HCT116 (cell line): ENCODE measurements at regions not wholly inside any gene's neighbourhood (a gene's known extent, or its start where the extent isn't known, plus 50 kb on each side); places are given as distances from the start of the nearest gene placed in this dataset.

ENCODE experiments used
- ATAC-seq: fragments of 200-7000 bp; cut with Tn5 transposase; 2 replicates; pipeline ENCODE4 v1.9.1; 2020; ENCODE audit warnings: mild to moderate bottlenecking, moderate library complexity
- BruUV-seq: library from RNA; stranded (reverse); fragments of 400-500 nt; replicated peaks from 2 replicates; lab custom pipeline; 2021; lab: Mats Ljungman, UMichigan
- CTCF ChIA-PET: fragments of 300-600 bp; sonication (Branson Sonifier 250); formaldehyde crosslinking; loops from one replicate; lab custom pipeline; 2021; ENCODE audit warnings: antibody characterized with exemption; lab: Charles Lee
- POLR2A ChIA-PET: fragments of 300-600, 350-600 bp; sonication (Branson Sonifier 250); formaldehyde crosslinking; loops from one replicate; lab custom pipeline; 2021; ENCODE audit warnings: antibody characterized with exemption; lab: Charles Lee
- RAD21 ChIA-PET, 2 experiments: fragments of 300-600 bp; sonication (Branson Sonifier 250); formaldehyde crosslinking; loops; one replicate each; lab custom pipeline; 2023; ENCODE audit warnings: low total read pairs in 2 of 2; ENCODE audit not compliant: uncharacterized antibody in 2 of 2, unreplicated experiment in 2 of 2, low non-redundant PET in 1 of 2; lab: Charles Lee
- DNase-seq: peaks from one replicate; pipeline ENCODE4 v3.0.0-alpha.2; 2010; ENCODE audit warnings: low read depth, low spot score
- H2AFZ ChIP-seq: fragments of 200-600 bp; shearing (Covaris generic), sonication (generic); 2 replicates; pipeline ENCODE4 v1.6.1; 2017; ENCODE audit warnings: low read depth, mixed run types, mixed read lengths, antibody characterized with exemption, low read length; ENCODE audit not compliant: poor library complexity, severe bottlenecking
- H3K27ac ChIP-seq: 2 replicates; pipeline ENCODE4 v1.5.1; 2012; ENCODE audit warnings: low read depth, low read length
- H3K27me3 ChIP-seq: fragments of 200-600 bp; sonication (generic); 2 replicates; pipeline ENCODE4 v1.6.1; 2016; ENCODE audit warnings: mixed run types, low read length, mixed read lengths; ENCODE audit not compliant: insufficient read depth
- H3K36me3 ChIP-seq, 2 experiments: fragments of 200-500 bp in 1 of 2; fragments of 200-600 bp in 1 of 2; sonication (Bioruptor generic) in 1 of 2; sonication (generic) in 1 of 2; 2 replicates each; pipeline versions ENCODE4 v1.5.1 to v1.6.1; 2014 to 2016; ENCODE audit warnings: low read length in 2 of 2, inconsistent platforms in 1 of 2, mixed read lengths in 1 of 2, mixed run types in 1 of 2; ENCODE audit not compliant: insufficient read depth in 2 of 2, control insufficient read depth in 1 of 2
- H3K4me1 ChIP-seq, 2 experiments: fragments of 200-600 bp in 1 of 2; sonication (generic) in 1 of 2; 2 replicates each; pipeline versions ENCODE4 v1.5.1 to v1.6.1; 2012 to 2017; ENCODE audit warnings: low read length in 2 of 2, inconsistent platforms in 1 of 2, mild to moderate bottlenecking in 1 of 2, mixed read lengths in 1 of 2, mixed run types in 1 of 2, moderate library complexity in 1 of 2; ENCODE audit not compliant: insufficient read depth in 2 of 2, control insufficient read depth in 1 of 2
- H3K4me2 ChIP-seq: fragments of 200-600 bp; sonication (generic); 2 replicates; pipeline ENCODE4 v1.6.1; 2017; ENCODE audit warnings: mixed run types, low read length, mixed read lengths
- H3K4me3 ChIP-seq, 2 experiments: fragments of 200-600 bp in 1 of 2; sonication (generic) in 1 of 2; replicated peaks in 1 of 2; 2 replicates each; pipeline ENCODE4 v1.5.1; 2011 to 2016; ENCODE audit warnings: low read length in 2 of 2, control low read depth in 1 of 2, low read depth in 1 of 2, mild to moderate bottlenecking in 1 of 2, mixed read lengths in 1 of 2, mixed run types in 1 of 2
- H3K79me2 ChIP-seq: fragments of 200-600 bp; sonication (generic); 2 replicates; pipeline ENCODE4 v1.6.1; 2017; ENCODE audit warnings: mild to moderate bottlenecking, mixed run types, low read length, moderate library complexity, mixed read lengths; ENCODE audit not compliant: insufficient read depth
- H3K9ac ChIP-seq: fragments of 200-600 bp; sonication (generic); 2 replicates; pipeline ENCODE4 v1.6.1; 2016; ENCODE audit warnings: low read length, mixed read lengths
- H3K9me2 ChIP-seq: fragments of 200-600 bp; sonication (generic), shearing (Covaris generic); 2 replicates; pipeline ENCODE4 v1.6.1; 2017; ENCODE audit warnings: mixed run types, mild to moderate bottlenecking, moderate library complexity; ENCODE audit not compliant: insufficient read depth
- H3K9me3 ChIP-seq, 2 experiments: fragments of 200-500 bp in 1 of 2; fragments of 200-600 bp in 1 of 2; sonication (Bioruptor generic) in 1 of 2; sonication (generic) in 1 of 2; 2 replicates each; pipeline ENCODE4 v1.6.1; 2014 to 2017; ENCODE audit warnings: low read length in 2 of 2, mixed read lengths in 2 of 2, inconsistent platforms in 1 of 2, low read depth in 1 of 2, mild to moderate bottlenecking in 1 of 2, mixed run types in 1 of 2, moderate library complexity in 1 of 2; ENCODE audit not compliant: control insufficient read depth in 1 of 2, insufficient read depth in 1 of 2
- H4K20me1 ChIP-seq: fragments of 200-600 bp; sonication (generic), shearing (Covaris generic); 2 replicates; pipeline ENCODE4 v1.6.1; 2017; ENCODE audit warnings: mixed run types, mild to moderate bottlenecking, moderate library complexity; ENCODE audit not compliant: insufficient read depth
- ATF3 ChIP-seq: IDR thresholded peaks from 2 replicates; pipeline ENCODE4 v1.6.1; 2012
- CBX3 ChIP-seq: IDR thresholded peaks from 2 replicates; pipeline ENCODE4 v1.6.1; 2012; ENCODE audit warnings: low read depth
- EGR1 ChIP-seq: IDR thresholded peaks from 2 replicates; pipeline ENCODE4 v1.6.1; 2012; ENCODE audit warnings: low read depth
- ELF1 ChIP-seq: IDR thresholded peaks from 2 replicates; pipeline ENCODE4 v1.6.1; 2012; ENCODE audit warnings: low read depth, borderline replicate concordance
- EZH2 ChIP-seq: fragments of 200-600 bp; sonication (generic); IDR thresholded peaks from 2 replicates; pipeline ENCODE4 v1.6.1; 2017; ENCODE audit warnings: antibody characterized with exemption, mixed run types
- EZH2phosphoT487 ChIP-seq: fragments of 200-600 bp; IDR thresholded peaks from 2 replicates; pipeline ENCODE4 v1.6.1; 2018; ENCODE audit warnings: antibody characterized with exemption, borderline replicate concordance
- JUND ChIP-seq: IDR thresholded peaks from 2 replicates; pipeline ENCODE4 v1.6.1; 2012
- MAX ChIP-seq: IDR thresholded peaks from 2 replicates; pipeline ENCODE4 v1.6.1; 2012
- POLR2A ChIP-seq: IDR thresholded peaks from 2 replicates; pipeline ENCODE4 v1.7.0; 2011; ENCODE audit warnings: borderline replicate concordance; ENCODE audit not compliant: insufficient read depth, insufficient read length; ENCODE audit errors: extremely low read depth
- POLR2AphosphoS5 ChIP-seq: IDR thresholded peaks from 2 replicates; pipeline ENCODE4 v1.6.1; 2011; ENCODE audit warnings: mild to moderate bottlenecking, low read depth, low read length, moderate library complexity
- RAD21 ChIP-seq: IDR thresholded peaks from 2 replicates; pipeline ENCODE4 v1.6.1; 2012; ENCODE audit warnings: low read depth, mild to moderate bottlenecking
- SIN3A ChIP-seq: IDR thresholded peaks from 2 replicates; pipeline ENCODE4 v1.6.1; 2012; ENCODE audit warnings: low read depth
- SP1 ChIP-seq: IDR thresholded peaks from 2 replicates; pipeline ENCODE4 v1.6.1; 2012; ENCODE audit warnings: low read depth
- SRF ChIP-seq: IDR thresholded peaks from 2 replicates; pipeline ENCODE4 v1.6.1; 2012; ENCODE audit warnings: low read depth
- YY1 ChIP-seq: IDR thresholded peaks from 2 replicates; pipeline ENCODE4 v1.6.1; 2011; ENCODE audit warnings: low read length, low read depth, moderate library complexity, mild to moderate bottlenecking; ENCODE audit not compliant: insufficient replicate concordance; ENCODE audit errors: extremely low read depth
- ZNF274 ChIP-seq: fragments of 200-500 bp; sonication (Bioruptor generic); IDR thresholded peaks from 2 replicates; pipeline ENCODE4 v1.6.1; 2014; ENCODE audit warnings: mild to moderate bottlenecking, low read depth, low read length, inconsistent platforms
- intact Hi-C: fragments of 100-400 bp; cut with micrococcal nuclease; formaldehyde crosslinking; loops from 2 replicates; pipeline ENCODE4 v1.10.0; 2022

- Histone ChIP-seq H3K4me3 (no peak overlapping the region), H3K4me2 (no peak overlapping the region), H3K36me3 (no peaks in the 10 kb centered on the region), H3K4me1 (no peaks in the 10 kb centered on the region), H3K9me3 (no peaks in the 10 kb centered on the region), H2AFZ (no peak overlapping the region), H4K20me1 (no peaks in the 10 kb centered on the region), H3K27me3 (no peaks in the 10 kb centered on the region), H3K27ac (no peak overlapping the region), H3K9me2 (no peaks in the 10 kb centered on the region), H3K9ac (no peak overlapping the region), H3K79me2 (no peaks in the 10 kb centered on the region)
- ATAC-seq (no peak), DNase-seq (no peak)
- CTCF ChIA-PET = no interaction called here
- RAD21 ChIA-PET = no interaction called here
- intact Hi-C loops = no loop called here
- BruUV-seq = no TSS peak
- TF ChIP-seq SP1 = no peak
- TF ChIP-seq ZNF274 = no peak
- TF ChIP-seq ELF1 = no peak
- TF ChIP-seq SIN3A = no peak
- TF ChIP-seq EZH2phosphoT487 = no peak
- TF ChIP-seq EGR1 = no peak
- no peak for TF ChIP-seq POLR2AphosphoS5
- TF ChIP-seq YY1 = no peak
- TF ChIP-seq POLR2A = no peak
- no peak for TF ChIP-seq JUND
- no peak for TF ChIP-seq MAX
- no peak for TF ChIP-seq EZH2
- TF ChIP-seq ATF3 = no peak
- no peak for TF ChIP-seq RAD21
- no peak for TF ChIP-seq SRF
- TF ChIP-seq CBX3 = no peak
- POLR2A ChIA-PET = no interaction called here
Observed at GRCh38 chrX:5549512-5549911, 679.2 kb downstream of the NLGN4X start.
